ENCODE measurements at regions not wholly inside any gene's neighbourhood (a gene's known extent, or its start where the extent isn't known, plus 50 kb on each side); places are given as distances from the start of the nearest gene placed in this dataset.

DNA sequence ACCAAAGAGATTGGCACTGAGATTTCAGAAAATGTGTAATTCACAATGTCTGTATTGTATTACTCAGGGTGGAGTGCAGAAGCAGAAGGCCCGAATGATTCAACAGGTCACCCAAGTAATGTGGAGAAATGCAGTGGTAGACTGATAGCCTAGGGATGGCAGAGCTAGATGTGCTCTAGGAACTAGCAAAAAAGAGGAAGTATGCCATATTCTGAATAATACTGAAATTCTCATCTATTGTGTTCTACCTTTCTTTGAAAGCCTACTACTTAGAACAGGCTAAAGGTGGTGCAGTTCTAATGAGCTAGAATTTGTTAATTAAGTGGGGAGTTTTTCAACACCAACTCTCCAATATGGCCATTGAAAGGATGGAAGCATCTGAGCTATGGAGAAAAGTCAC, 1449.8 kb upstream of the MIR17HG start:
- TF ChIP-seq, protein P1, sequence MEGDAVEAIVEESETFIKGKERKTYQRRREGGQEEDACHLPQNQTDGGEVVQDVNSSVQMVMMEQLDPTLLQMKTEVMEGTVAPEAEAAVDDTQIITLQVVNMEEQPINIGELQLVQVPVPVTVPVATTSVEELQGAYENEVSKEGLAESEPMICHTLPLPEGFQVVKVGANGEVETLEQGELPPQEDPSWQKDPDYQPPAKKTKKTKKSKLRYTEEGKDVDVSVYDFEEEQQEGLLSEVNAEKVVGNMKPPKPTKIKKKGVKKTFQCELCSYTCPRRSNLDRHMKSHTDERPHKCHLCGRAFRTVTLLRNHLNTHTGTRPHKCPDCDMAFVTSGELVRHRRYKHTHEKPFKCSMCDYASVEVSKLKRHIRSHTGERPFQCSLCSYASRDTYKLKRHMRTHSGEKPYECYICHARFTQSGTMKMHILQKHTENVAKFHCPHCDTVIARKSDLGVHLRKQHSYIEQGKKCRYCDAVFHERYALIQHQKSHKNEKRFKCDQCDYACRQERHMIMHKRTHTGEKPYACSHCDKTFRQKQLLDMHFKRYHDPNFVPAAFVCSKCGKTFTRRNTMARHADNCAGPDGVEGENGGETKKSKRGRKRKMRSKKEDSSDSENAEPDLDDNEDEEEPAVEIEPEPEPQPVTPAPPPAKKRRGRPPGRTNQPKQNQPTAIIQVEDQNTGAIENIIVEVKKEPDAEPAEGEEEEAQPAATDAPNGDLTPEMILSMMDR (IDR thresholded peaks at IDR 0.05), result no peak
- TF ChIP-seq EP300 (IDR thresholded peaks at IDR 0.05), result no peak
- no peak for TF ChIP-seq POLR2A (IDR thresholded peaks at IDR 0.05)

All from sigmoid colon (tissue), 4 donors.